PC-3 (cell line): ENCODE measurements at regions not wholly inside any gene's neighbourhood (a gene's known extent, or its start where the extent isn't known, plus 50 kb on each side); places are given as distances from the start of the nearest gene placed in this dataset.

ENCODE experiments used
- ATAC-seq: fragments of 200-7000 bp; cut with Tn5 transposase; 2 replicates; pipeline ENCODE4 v1.9.1; 2020; ENCODE audit warnings: mild to moderate bottlenecking, moderate library complexity
- BruUV-seq: library from RNA; stranded (reverse); fragments of 400-500 nt; replicated peaks from 2 replicates; lab custom pipeline; 2021; lab: Mats Ljungman, UMichigan
- CTCF ChIA-PET: fragments of 300-600 bp; sonication (Branson Sonifier 250); formaldehyde crosslinking; loops from one replicate; lab custom pipeline; 2022; ENCODE audit warnings: antibody characterized with exemption; lab: Charles Lee
- POLR2A ChIA-PET: fragments of 300-600 bp; sonication (Branson Sonifier 250); formaldehyde crosslinking; loops from one replicate; lab custom pipeline; 2022; ENCODE audit warnings: antibody characterized with exemption; ENCODE audit not compliant: unreplicated experiment; lab: Charles Lee
- DNase-seq: peaks from one replicate; pipeline ENCODE4 v3.0.0-alpha.2; 2015
- H2AFZ ChIP-seq: fragments of 300-600 bp; sonication (generic); 2 replicates; pipeline ENCODE4 v1.6.0; 2016; ENCODE audit warnings: antibody characterized with exemption, low read length
- H3F3A ChIP-seq: fragments of 300-600 bp; sonication (generic); one replicate; pipeline ENCODE4 v1.6.0; 2017; ENCODE audit warnings: antibody characterized with exemption, low read length, control low read depth, mild to moderate bottlenecking; ENCODE audit not compliant: unreplicated experiment
- H3K27ac ChIP-seq: fragments of 300-600 bp; sonication (generic); 2 replicates; pipeline ENCODE4 v1.5.1; 2016; ENCODE audit warnings: mild to moderate bottlenecking, low read length
- H3K27me3 ChIP-seq: fragments of 300-600 bp; sonication (generic); 2 replicates; pipeline ENCODE4 v1.6.1; 2016; ENCODE audit warnings: low read length, mixed read lengths
- H3K36me3 ChIP-seq: fragments of 300-600 bp; sonication (generic); 2 replicates; pipeline ENCODE4 v1.6.1; 2016; ENCODE audit warnings: low read depth, mixed run types, low read length, mixed read lengths
- H3K4me1 ChIP-seq: fragments of 300-600 bp; sonication (generic); 2 replicates; pipeline ENCODE4 v1.5.1; 2016; ENCODE audit warnings: low read length; ENCODE audit not compliant: insufficient read depth
- H3K4me2 ChIP-seq: fragments of 300-600 bp; sonication (generic); 2 replicates; pipeline ENCODE4 v1.6.0; 2016; ENCODE audit warnings: low read length
- H3K4me3 ChIP-seq: fragments of 300-600 bp; sonication (generic); 2 replicates; pipeline ENCODE4 v1.5.1; 2016; ENCODE audit warnings: mild to moderate bottlenecking, low read length, mixed read lengths
- H3K79me2 ChIP-seq: fragments of 300-600 bp; sonication (generic); 2 replicates; pipeline ENCODE4 v1.6.1; 2017; ENCODE audit warnings: low read length, mixed read lengths
- H3K9ac ChIP-seq: fragments of 300-600 bp; sonication (generic); 2 replicates; pipeline ENCODE4 v1.6.0; 2016; ENCODE audit warnings: mild to moderate bottlenecking, low read length
- H3K9me2 ChIP-seq: fragments of 300-600 bp; sonication (generic); replicated peaks from 2 replicates; pipeline ENCODE4 v1.6.1; 2016; ENCODE audit warnings: mixed run types, low read length, mixed read lengths
- H3K9me3 ChIP-seq: fragments of 300-600 bp; sonication (generic); 2 replicates; pipeline ENCODE4 v1.6.1; 2016; ENCODE audit warnings: low read length, mixed read lengths
- H4K20me1 ChIP-seq: fragments of 300-600 bp; sonication (generic); 2 replicates; pipeline ENCODE4 v1.6.1; 2016; ENCODE audit warnings: low read length, mixed read lengths
- EZH2 ChIP-seq: fragments of 300-600 bp; sonication (generic); IDR thresholded peaks from one replicate; pipeline ENCODE4 v1.6.1; 2017; ENCODE audit warnings: antibody characterized with exemption, mild to moderate bottlenecking, low read length; ENCODE audit not compliant: unreplicated experiment
- EZH2phosphoT487 ChIP-seq: fragments of 300-600 bp; sonication (generic); IDR thresholded peaks from 2 replicates; pipeline ENCODE4 v1.6.1; 2018; ENCODE audit warnings: mild to moderate bottlenecking, antibody characterized with exemption, low read length, borderline replicate concordance
- intact Hi-C: fragments of 100-400 bp; cut with micrococcal nuclease; formaldehyde crosslinking; loops from 2 replicates; pipeline ENCODE4 v1.9.0; 2023
- TF ChIP-seq, protein P1 (sequence below): fragments of 300-600 bp; sonication (generic); conservative IDR thresholded peaks from 2 replicates; pipeline ENCODE4 v1.5.1; 2017; ENCODE audit warnings: antibody characterized with exemption, low read depth, mild to moderate bottlenecking, low read length

DNA sequence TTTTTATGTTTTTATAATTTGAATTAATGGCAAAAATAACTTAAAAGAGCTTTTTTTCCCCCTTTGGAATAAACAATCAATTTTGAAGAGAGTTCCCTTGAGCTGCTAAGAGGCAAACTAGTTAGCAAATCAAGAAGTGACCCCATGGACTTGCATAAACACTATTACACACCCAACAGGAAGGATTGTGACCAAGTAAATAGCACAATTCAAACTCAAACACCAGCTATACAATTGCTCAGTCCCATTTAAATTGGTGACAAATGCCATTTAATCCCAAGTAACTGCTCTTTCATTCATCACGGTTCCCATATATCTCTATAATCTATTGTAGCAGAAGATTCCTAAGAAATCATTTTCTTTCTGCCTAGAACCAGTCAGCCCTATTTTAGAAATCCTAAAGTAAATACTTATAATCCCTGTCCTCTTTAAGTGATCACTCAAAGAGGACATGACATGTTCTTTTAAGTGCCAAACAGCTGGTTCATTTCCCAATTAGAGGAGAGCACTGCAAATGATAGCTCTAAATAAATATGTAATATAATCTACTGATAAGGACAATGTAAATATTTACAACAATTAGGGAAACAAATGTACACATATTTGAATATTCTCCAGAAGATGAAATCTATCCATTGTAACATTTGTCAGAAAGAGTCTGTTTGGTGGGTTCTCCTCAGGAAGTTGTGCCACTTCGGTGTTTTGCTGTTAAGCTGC lies 137.8 kb upstream of the ADAMTS9 start:
- no peak overlapping the region for H3K27ac ChIP-seq
- no peak overlapping the region for H3K9ac ChIP-seq
- BruUV-seq = no TSS peak
- no peaks in the 10 kb centered on the region for H3K36me3 ChIP-seq
- no peaks in the 10 kb centered on the region for H3K79me2 ChIP-seq
- ChIA-PET CTCF (no interaction called here), POLR2A (no interaction called here)
- no peak overlapping the region for H2AFZ ChIP-seq
- no peak overlapping the region for H3K4me3 ChIP-seq
- H3K4me1 ChIP-seq = no peaks in the 10 kb centered on the region
- intact Hi-C loops = no loop called here
- no peaks in the 10 kb centered on the region for H3K9me2 ChIP-seq
- no peaks in the 10 kb centered on the region for H3K9me3 ChIP-seq
- H3K27me3 ChIP-seq = no peaks in the 10 kb centered on the region
- TF ChIP-seq, protein P1, sequence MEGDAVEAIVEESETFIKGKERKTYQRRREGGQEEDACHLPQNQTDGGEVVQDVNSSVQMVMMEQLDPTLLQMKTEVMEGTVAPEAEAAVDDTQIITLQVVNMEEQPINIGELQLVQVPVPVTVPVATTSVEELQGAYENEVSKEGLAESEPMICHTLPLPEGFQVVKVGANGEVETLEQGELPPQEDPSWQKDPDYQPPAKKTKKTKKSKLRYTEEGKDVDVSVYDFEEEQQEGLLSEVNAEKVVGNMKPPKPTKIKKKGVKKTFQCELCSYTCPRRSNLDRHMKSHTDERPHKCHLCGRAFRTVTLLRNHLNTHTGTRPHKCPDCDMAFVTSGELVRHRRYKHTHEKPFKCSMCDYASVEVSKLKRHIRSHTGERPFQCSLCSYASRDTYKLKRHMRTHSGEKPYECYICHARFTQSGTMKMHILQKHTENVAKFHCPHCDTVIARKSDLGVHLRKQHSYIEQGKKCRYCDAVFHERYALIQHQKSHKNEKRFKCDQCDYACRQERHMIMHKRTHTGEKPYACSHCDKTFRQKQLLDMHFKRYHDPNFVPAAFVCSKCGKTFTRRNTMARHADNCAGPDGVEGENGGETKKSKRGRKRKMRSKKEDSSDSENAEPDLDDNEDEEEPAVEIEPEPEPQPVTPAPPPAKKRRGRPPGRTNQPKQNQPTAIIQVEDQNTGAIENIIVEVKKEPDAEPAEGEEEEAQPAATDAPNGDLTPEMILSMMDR = no peak
- no peak for TF ChIP-seq EZH2phosphoT487
- ATAC-seq (no peak), DNase-seq (no peak)
- no peaks in the 10 kb centered on the region for H4K20me1 ChIP-seq
- H3K4me2 ChIP-seq = no peak overlapping the region
- H3F3A ChIP-seq = no peaks in the 10 kb centered on the region

DNA sequence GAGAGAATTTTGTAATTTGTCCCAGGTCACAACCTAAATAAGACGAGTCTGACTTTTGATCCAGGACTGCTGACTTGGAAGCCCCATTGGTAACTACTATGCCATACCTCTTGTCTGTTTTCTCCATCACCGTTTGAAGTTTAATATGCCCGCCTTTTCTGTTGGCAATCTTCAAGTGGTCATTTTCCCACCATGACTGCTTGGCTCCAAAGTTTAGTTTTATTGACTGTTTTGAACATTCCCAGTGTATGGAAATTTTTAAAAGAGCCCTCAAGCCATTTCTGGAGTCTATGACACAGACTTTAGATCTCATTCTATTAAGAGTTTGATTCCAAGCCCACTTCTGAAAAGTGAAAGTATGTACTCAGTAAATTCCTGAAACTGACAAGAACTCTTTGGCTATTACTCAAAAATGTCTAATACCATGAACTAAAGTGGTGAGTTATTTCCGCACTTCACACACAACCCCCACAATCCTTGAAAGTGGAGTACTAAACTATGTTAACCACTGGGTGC lies 136.7 kb upstream of the ADAMTS9 start:
- CTCF ChIA-PET = no interaction called here

GRCh38 chr3:64818196-64818595 lies 130.4 kb upstream of the ADAMTS9 start:
- DNase-seq = no peak
- no peaks in the 10 kb centered on the region for H3K9me3 ChIP-seq
- H3K27ac ChIP-seq = no peak overlapping the region
- no TSS peak for BruUV-seq
- ChIA-PET CTCF (no interaction called here), POLR2A (no interaction called here)
- no peak for ATAC-seq
- no peak overlapping the region for H3K9ac ChIP-seq
- no peak overlapping the region for H2AFZ ChIP-seq
- no peak overlapping the region for H3K4me3 ChIP-seq
- intact Hi-C loops = no loop called here
- no peaks in the 10 kb centered on the region for H4K20me1 ChIP-seq
- H3K79me2 ChIP-seq = no peaks in the 10 kb centered on the region
- H3K9me2 ChIP-seq = no peaks in the 10 kb centered on the region
- TF ChIP-seq, protein P1 = no peak
- TF ChIP-seq EZH2phosphoT487 (no peak), EZH2 (no peak)
- no peaks in the 10 kb centered on the region for H3K27me3 ChIP-seq
- no peaks in the 10 kb centered on the region for H3F3A ChIP-seq
- H3K36me3 ChIP-seq = no peaks in the 10 kb centered on the region
- H3K4me1 ChIP-seq = no peaks in the 10 kb centered on the region
- H3K4me2 ChIP-seq = no peak overlapping the region

More for the DNA sequence above, 136.7 kb upstream of the ADAMTS9 start:
- intact Hi-C loops = no loop called here
- H2AFZ ChIP-seq = no peak overlapping the region
- no peaks in the 10 kb centered on the region for H3K36me3 ChIP-seq
- TF ChIP-seq EZH2 (no peak), EZH2phosphoT487 (no peak)
- TF ChIP-seq, protein P1 = no peak
- H3K4me1 ChIP-seq = no peaks in the 10 kb centered on the region
- H4K20me1 ChIP-seq = no peaks in the 10 kb centered on the region
- no peak overlapping the region for H3K27ac ChIP-seq
- H3F3A ChIP-seq = no peaks in the 10 kb centered on the region
- ATAC-seq (no peak), DNase-seq (no peak)
- H3K79me2 ChIP-seq = no peaks in the 10 kb centered on the region
- no peaks in the 10 kb centered on the region for H3K27me3 ChIP-seq
- no peak overlapping the region for H3K9ac ChIP-seq
- POLR2A ChIA-PET = no interaction called here
- no peaks in the 10 kb centered on the region for H3K9me3 ChIP-seq
- no peaks in the 10 kb centered on the region for H3K9me2 ChIP-seq
- no peak overlapping the region for H3K4me3 ChIP-seq
- no TSS peak for BruUV-seq
- H3K4me2 ChIP-seq = no peak overlapping the region
